K562 (cell line): ENCODE measurements at regions not wholly inside any gene's neighbourhood (a gene's known extent, or its start where the extent isn't known, plus 50 kb on each side); places are given as distances from the start of the nearest gene placed in this dataset.

Experiments
- ATAC-seq: fragments of 200-7000 bp; cut with Tn5 transposase; 3 replicates; pipeline ENCODE4 v1.9.1; 2020; ENCODE audit warnings: moderate library complexity
- BruUV-seq: library from RNA; stranded (reverse); fragments of 400-500 nt; replicated peaks from 2 replicates; lab custom pipeline; 2021; lab: Mats Ljungman, UMichigan
- CTCF ChIA-PET: fragments of 300-600 bp; formaldehyde crosslinking; extraction: SDS; loops from one replicate; lab custom pipeline; 2021; ENCODE audit warnings: low intra/inter-chr PET ratio; lab: Yijun Ruan, JAX
- POLR2A ChIA-PET: fragments of 300-600, 350-650 bp; sonication (Branson Sonifier 250); formaldehyde crosslinking; extraction: SDS; loops from one replicate; lab custom pipeline; 2021; ENCODE audit warnings: antibody characterized with exemption, inconsistent platforms; lab: Yijun Ruan, JAX
- DNase-seq, 4 experiments: peaks; one replicate each; pipeline versions ENCODE4 v3.0.0 to v3.0.0-alpha.2; 2011 to 2018; ENCODE audit warnings: low spot score in 3 of 4, mixed read lengths in 3 of 4; ENCODE audit errors: extremely low read depth in 1 of 4
- FAIRE-seq: peaks from 2 replicates; lab custom pipeline; 2011; peaks lifted over from hg19 to GRCh38; lab: Jason Lieb, UNC
- H2AFZ ChIP-seq: 2 replicates; pipeline ENCODE4 v1.6.0; 2011; ENCODE audit warnings: low read depth, low read length, control low read depth, inconsistent platforms
- H3K27ac ChIP-seq: fragments of 200-600 bp; 3 replicates; pipeline ENCODE4 v1.8.0; 2011; ENCODE audit warnings: low read depth, mild to moderate bottlenecking, control low read depth, inconsistent platforms, low read length, moderate library complexity, mixed read lengths; ENCODE audit errors: extremely low read depth
- H3K27me3 ChIP-seq, 2 experiments: fragments of 300-600 bp in 1 of 2; 2 replicates in 1 of 2; 3 replicates in 1 of 2; pipeline versions ENCODE4 v1.6.0 to v1.8.0; 2011; ENCODE audit warnings: inconsistent platforms in 2 of 2, low read length in 2 of 2, mild to moderate bottlenecking in 1 of 2, mixed read lengths in 1 of 2, moderate library complexity in 1 of 2; ENCODE audit not compliant: control insufficient read depth in 2 of 2, insufficient read depth in 2 of 2
- H3K36me3 ChIP-seq: fragments of 300-600 bp; 3 replicates; pipeline ENCODE4 v1.8.0; 2011; ENCODE audit warnings: mild to moderate bottlenecking, low read length, inconsistent platforms; ENCODE audit not compliant: control insufficient read depth, insufficient read depth
- H3K4me1 ChIP-seq, 2 experiments: fragments of 200-600 bp in 1 of 2; replicated peaks in 1 of 2; 2 replicates in 1 of 2; 3 replicates in 1 of 2; pipeline versions ENCODE4 v1.5.1 to v1.8.0; 2011; ENCODE audit warnings: inconsistent platforms in 2 of 2, low read length in 2 of 2, mild to moderate bottlenecking in 1 of 2, mixed read lengths in 1 of 2, moderate library complexity in 1 of 2; ENCODE audit not compliant: control insufficient read depth in 2 of 2, insufficient read depth in 2 of 2
- H3K4me2 ChIP-seq: 2 replicates; pipeline ENCODE4 v1.6.1; 2011; ENCODE audit warnings: low read length, control low read depth, inconsistent platforms, mixed read lengths; ENCODE audit not compliant: insufficient read depth
- H3K4me3 ChIP-seq: fragments of 200-600 bp; sonication (generic), shearing (Covaris generic); 2 replicates; pipeline ENCODE4 v1.5.1; 2016; ENCODE audit warnings: control low read depth, inconsistent platforms
- H3K79me2 ChIP-seq: fragments of 200-600 bp; 3 replicates; pipeline ENCODE4 v1.8.0; 2011; ENCODE audit warnings: low read length, inconsistent platforms; ENCODE audit not compliant: control insufficient read depth, insufficient read depth
- H3K9ac ChIP-seq, 2 experiments: 2 replicates each; pipeline versions ENCODE4 v1.6.0 to v1.6.1; 2011; ENCODE audit warnings: low read depth in 2 of 2, low read length in 2 of 2, control low read depth in 1 of 2, inconsistent platforms in 1 of 2, mild to moderate bottlenecking in 1 of 2, mixed read lengths in 1 of 2; ENCODE audit not compliant: insufficient read depth in 1 of 2
- H3K9me1 ChIP-seq: one replicate; pipeline ENCODE4 v1.6.0; 2011; ENCODE audit warnings: inconsistent platforms, mild to moderate bottlenecking, low read length, moderate library complexity; ENCODE audit not compliant: control insufficient read depth, insufficient read depth
- H3K9me3 ChIP-seq: replicated peaks from 2 replicates; pipeline ENCODE4 v1.5.1; 2011; ENCODE audit warnings: low read depth, low read length, inconsistent platforms; ENCODE audit not compliant: control insufficient read depth, insufficient read depth
- H4K20me1 ChIP-seq: replicated peaks from 2 replicates; pipeline ENCODE4 v1.6.1; 2011; ENCODE audit warnings: low read length, inconsistent platforms, mixed read lengths; ENCODE audit not compliant: control insufficient read depth, insufficient read depth
- CBFA2T2 ChIP-seq: fragments of 450-650 bp; conservative IDR thresholded peaks from 2 replicates; pipeline ENCODE4 v1.6.1; 2017; ENCODE audit warnings: mild to moderate bottlenecking
- FIP1L1 ChIP-seq: fragments of 200-400 bp; formaldehyde crosslinking; IDR thresholded peaks from 2 replicates; pipeline ENCODE4 v1.6.1; 2018; ENCODE audit warnings: mild to moderate bottlenecking, low read depth, low read length; ENCODE audit not compliant: poor library complexity, severe bottlenecking
- MAFK ChIP-seq: IDR thresholded peaks from 2 replicates; pipeline ENCODE4 v1.6.1; 2011; ENCODE audit warnings: low read length, improper control_type of control experiment
- NFYB ChIP-seq: IDR thresholded peaks from 2 replicates; pipeline ENCODE4 v1.6.1; 2011; ENCODE audit warnings: mild to moderate bottlenecking, moderate library complexity; ENCODE audit not compliant: insufficient read length; ENCODE audit errors: extremely low read depth
- PHB2 ChIP-seq: fragments of 450-650 bp; IDR thresholded peaks from 2 replicates; pipeline ENCODE4 v1.6.1; 2017; ENCODE audit warnings: low read depth
- RERE ChIP-seq: sonication (generic); formaldehyde crosslinking; IDR thresholded peaks from 2 replicates; pipeline ENCODE4 v1.8.0; 2023; ENCODE audit warnings: missing genetic modification reagents, mild to moderate bottlenecking, borderline replicate concordance
- SRSF9 ChIP-seq: fragments of 200-400 bp; formaldehyde crosslinking; IDR thresholded peaks from 2 replicates; pipeline ENCODE4 v1.6.1; 2017; ENCODE audit warnings: low read depth, low read length, borderline replicate concordance
- STAT6 ChIP-seq: sonication (generic); formaldehyde crosslinking; IDR thresholded peaks from 2 replicates; pipeline ENCODE4 v1.8.1; 2023; ENCODE audit warnings: mild to moderate bottlenecking, missing genetic modification reagents
- TAF9B ChIP-seq: fragments of 450-650 bp; IDR thresholded peaks from 2 replicates; pipeline ENCODE4 v1.6.1; 2018; ENCODE audit warnings: mild to moderate bottlenecking; ENCODE audit not compliant: partially characterized antibody
- TBP ChIP-seq: optimal IDR thresholded peaks from 2 replicates; pipeline ENCODE3; 2011; ENCODE audit warnings: low read depth, low read length, improper control_type of control experiment
- TOE1 ChIP-seq, 2 experiments: fragments of 450-650 bp in 1 of 2; sonication (generic) in 1 of 2; formaldehyde crosslinking in 1 of 2; IDR thresholded peaks; 2 replicates each; pipeline versions ENCODE4 v1.7.1 to v1.8.0; 2016 to 2022; ENCODE audit warnings: borderline replicate concordance in 2 of 2, mild to moderate bottlenecking in 2 of 2, antibody characterized with exemption in 1 of 2, inconsistent platforms in 1 of 2, low read depth in 1 of 2, missing genetic modification reagents in 1 of 2, moderate library complexity in 1 of 2
- ZNF354B ChIP-seq: fragments of 250-450 bp; sonication (Bioruptor Pico); IDR thresholded peaks from 2 replicates; pipeline ENCODE4 v1.4.0; 2020
- WGBS: fragments of 100-300 bp; shearing (Covaris generic); methylation state at CpG from one replicate; pipeline ENCODE4 v1.1.6; 2016; ENCODE audit warnings: low coverage, mixed read lengths; ENCODE audit not compliant: insufficient coverage; ENCODE audit errors: missing lambda C conversion rate; 5-methylcytosine and 5-hydroxymethylcytosine counted together
- in situ Hi-C: fragments of 300-500 bp; cut with MboI; formaldehyde crosslinking; loops from 4 replicates; pipeline ENCODE4 v1.15.0; 2018; ENCODE audit warnings: inconsistent platforms, mixed read lengths
- intact Hi-C: fragments of 100-400 bp; cut with micrococcal nuclease; formaldehyde crosslinking; loops from 2 replicates; pipeline ENCODE4 v1.14.2; 2022
- TF ChIP-seq, protein P1 (sequence below): sonication (generic); formaldehyde crosslinking; IDR thresholded peaks from 2 replicates; pipeline ENCODE4 v1.8.0; 2022; ENCODE audit warnings: mild to moderate bottlenecking, missing genetic modification reagents

DNA sequence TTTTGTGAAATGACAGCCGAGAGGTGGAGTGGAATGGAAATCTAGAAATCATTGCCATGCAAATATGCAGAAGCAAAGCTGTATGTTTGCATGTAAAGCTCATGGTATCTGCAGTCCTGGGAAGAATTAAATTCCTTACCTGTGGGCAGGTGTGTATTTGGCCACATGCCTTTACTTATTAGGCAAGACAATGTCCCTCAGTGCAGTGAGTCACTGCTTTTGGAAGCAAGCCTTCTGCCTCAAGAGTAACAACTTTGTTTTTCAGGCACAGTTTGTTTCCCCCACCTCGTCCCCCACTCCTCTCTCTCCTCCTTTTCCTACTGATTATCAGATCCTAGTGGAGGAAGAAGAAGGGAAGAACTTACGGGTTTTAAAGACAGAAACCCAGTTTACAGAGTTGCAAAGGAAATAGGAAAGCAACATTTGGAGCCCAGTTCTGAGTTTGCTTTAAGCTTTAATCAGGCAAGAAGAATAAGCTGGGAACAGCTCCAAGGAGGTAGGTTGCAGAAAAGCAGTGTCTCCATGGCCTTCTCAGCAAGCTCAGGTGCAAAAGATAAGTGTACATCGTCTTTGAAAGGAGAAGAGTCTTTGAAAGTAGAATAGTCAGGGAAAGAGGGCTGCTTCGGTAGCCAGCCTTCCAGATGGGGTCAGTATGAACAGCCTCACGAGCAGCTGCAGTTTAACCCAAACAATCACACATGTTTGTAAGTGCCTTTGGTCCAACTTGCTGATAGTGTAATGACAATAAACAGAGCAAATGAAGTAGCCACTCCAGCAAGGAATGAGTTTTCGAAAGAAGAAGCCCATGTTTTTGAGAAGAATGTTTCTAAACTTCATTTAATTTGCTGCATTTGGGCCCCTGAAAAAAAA lies 190.1 kb downstream of the KLF5 start:
- Histone ChIP-seq H3K36me3 (no peaks in the 10 kb centered on the region), H3K79me2 (no peaks in the 10 kb centered on the region), H3K27me3 (no peaks in the 10 kb centered on the region), H3K9me3 (no peaks in the 10 kb centered on the region), H3K9ac (no peak overlapping the region), H3K27ac (no peak overlapping the region), H3K4me3 (no peak overlapping the region), H3K9me1 (no peaks in the 10 kb centered on the region), H4K20me1 (no peaks in the 10 kb centered on the region), H3K4me2 (no peak overlapping the region), H2AFZ (no peak overlapping the region), H3K4me1 (no peaks in the 10 kb centered on the region)
- FAIRE-seq (no peak), DNase-seq (no peak), ATAC-seq (no peak)
- ChIA-PET CTCF (no interaction called here), POLR2A (no interaction called here)
- intact Hi-C loops (no loop called here), in situ Hi-C loops (no loop called here)
- WGBS = 0% methylated on average over 5 of the region's 7 CpGs
- BruUV-seq = no TSS peak
- no peak for TF ChIP-seq PHB2
- no peak for TF ChIP-seq TBP
- TF ChIP-seq ZNF354B (CRISPR knock-in tag) = no peak
- no peak for TF ChIP-seq FIP1L1
- TF ChIP-seq MAFK = no peak
- TF ChIP-seq CBFA2T2 = no peak
- TF ChIP-seq TAF9B = no peak
- TF ChIP-seq STAT6 = no peak
- no peak for TF ChIP-seq RERE (CRISPR knock-in tag)
- no peak for TF ChIP-seq NFYB
- TF ChIP-seq, protein P1, sequence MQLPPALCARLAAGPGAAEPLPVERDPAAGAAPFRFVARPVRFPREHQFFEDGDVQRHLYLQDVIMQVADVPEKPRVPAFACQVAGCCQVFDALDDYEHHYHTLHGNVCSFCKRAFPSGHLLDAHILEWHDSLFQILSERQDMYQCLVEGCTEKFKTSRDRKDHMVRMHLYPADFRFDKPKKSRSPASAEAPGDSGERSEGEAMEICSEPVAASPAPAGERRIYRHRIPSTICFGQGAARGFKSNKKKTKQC (CRISPR knock-in tag) = no peak
- TF ChIP-seq TOE1 (IDR thresholded peaks at IDR 0.05; ENCODE audit: borderline replicate concordance) = no peak
- no peak for TF ChIP-seq TOE1 (CRISPR knock-in tag; IDR thresholded peaks at IDR 0.05; ENCODE audit: borderline replicate concordance, low read depth)
- TF ChIP-seq SRSF9 = no peak
